SK-N-SH (cell line): ENCODE measurements at regions not wholly inside any gene's neighbourhood (a gene's known extent, or its start where the extent isn't known, plus 50 kb on each side); places are given as distances from the start of the nearest gene placed in this dataset.

ENCODE experiments used
- CTCF ChIA-PET: fragments of 300-600, 350-600 bp; formaldehyde crosslinking; extraction: SDS; loops from one replicate; lab custom pipeline; 2021; lab: Yijun Ruan, JAX
- POLR2A ChIA-PET: fragments of 350-600 bp; sonication (Branson Sonifier 250); formaldehyde crosslinking; extraction: SDS; loops from one replicate; lab custom pipeline; 2020; ENCODE audit warnings: antibody characterized with exemption, inconsistent platforms; lab: Yijun Ruan, JAX
- DNase-seq: peaks from one replicate; pipeline ENCODE4 v3.0.0; 2012
- H2AFZ ChIP-seq: fragments of 200-600 bp; sonication (generic); 2 replicates; pipeline ENCODE4 v1.8.1; 2016; ENCODE audit warnings: antibody characterized with exemption, mild to moderate bottlenecking, low read depth
- H3F3A ChIP-seq: fragments of 200-600 bp; sonication (generic); replicated peaks from 2 replicates; pipeline ENCODE3; 2016; ENCODE audit warnings: antibody characterized with exemption, mild to moderate bottlenecking; ENCODE audit not compliant: insufficient read depth
- H3K27ac ChIP-seq, 2 experiments: fragments of 200-500 bp in 1 of 2; fragments of 200-600 bp in 1 of 2; sonication (Bioruptor generic) in 1 of 2; sonication (generic), shearing (Covaris generic) in 1 of 2; 2 replicates each; pipeline versions ENCODE4 v1.5.1 to v1.6.1; 2014 to 2016; ENCODE audit warnings: low read depth in 2 of 2, inconsistent platforms in 1 of 2, low read length in 1 of 2, mild to moderate bottlenecking in 1 of 2, mixed read lengths in 1 of 2
- H3K27me3 ChIP-seq: fragments of 200-600 bp; sonication (generic), shearing (Covaris generic); 2 replicates; pipeline ENCODE4 v1.6.1; 2016; ENCODE audit warnings: mixed run types; ENCODE audit not compliant: insufficient read depth
- H3K36me3 ChIP-seq, 2 experiments: fragments of 200-500 bp in 1 of 2; fragments of 200-600 bp in 1 of 2; sonication (Bioruptor generic) in 1 of 2; sonication (generic) in 1 of 2; replicated peaks in 1 of 2; 2 replicates each; pipeline versions ENCODE3 to v1.5.1; 2014 to 2016; ENCODE audit warnings: low read length in 1 of 2, mild to moderate bottlenecking in 1 of 2; ENCODE audit not compliant: insufficient read depth in 2 of 2, control insufficient read depth in 1 of 2
- H3K4me1 ChIP-seq, 2 experiments: fragments of 200-500 bp in 1 of 2; fragments of 200-600 bp in 1 of 2; sonication (Bioruptor generic) in 1 of 2; sonication (generic), shearing (Covaris generic) in 1 of 2; 2 replicates each; pipeline versions ENCODE4 v1.5.1 to v1.6.1; 2014 to 2016; ENCODE audit warnings: low read depth in 1 of 2, low read length in 1 of 2, mixed run types in 1 of 2; ENCODE audit not compliant: insufficient read depth in 2 of 2, control insufficient read depth in 1 of 2
- H3K4me2 ChIP-seq: fragments of 200-600 bp; sonication (generic), shearing (Covaris generic); 2 replicates; pipeline ENCODE4 v1.6.1; 2017; ENCODE audit warnings: mixed run types
- H3K4me3 ChIP-seq, 2 experiments: fragments of 200-500 bp in 1 of 2; fragments of 200-600 bp in 1 of 2; sonication (Bioruptor generic) in 1 of 2; sonication (generic), shearing (Covaris generic) in 1 of 2; 2 replicates each; pipeline versions ENCODE4 v1.5.1 to v1.8.1; 2014 to 2016; ENCODE audit warnings: low read depth in 2 of 2, inconsistent platforms in 1 of 2, low read length in 1 of 2, mild to moderate bottlenecking in 1 of 2, mixed read lengths in 1 of 2, moderate library complexity in 1 of 2
- H3K79me2 ChIP-seq: fragments of 200-600 bp; sonication (generic); 2 replicates; pipeline ENCODE4 v1.8.1; 2017; ENCODE audit warnings: mild to moderate bottlenecking; ENCODE audit not compliant: insufficient read depth
- H3K9ac ChIP-seq: fragments of 200-600 bp; sonication (generic); 2 replicates; pipeline ENCODE4 v1.6.1; 2017; ENCODE audit warnings: mixed run types
- H3K9me2 ChIP-seq: fragments of 200-600 bp; sonication (generic); 2 replicates; pipeline ENCODE4 v1.6.1; 2017; ENCODE audit warnings: mixed run types
- H3K9me3 ChIP-seq: fragments of 200-600 bp; sonication (generic); 2 replicates; pipeline ENCODE4 v1.6.1; 2017; ENCODE audit warnings: mixed run types, mild to moderate bottlenecking, moderate library complexity
- H4K20me1 ChIP-seq: fragments of 200-600 bp; sonication (generic); 2 replicates; pipeline ENCODE4 v1.6.1; 2017; ENCODE audit warnings: mild to moderate bottlenecking, mixed run types; ENCODE audit not compliant: insufficient read depth
- EP300 ChIP-seq, 2 experiments: IDR thresholded peaks; 2 replicates each; pipeline versions ENCODE4 v1.4.0 to v1.6.1; 2012; ENCODE audit warnings: borderline replicate concordance in 1 of 2, low read depth in 1 of 2, low read length in 1 of 2
- FOSL2 ChIP-seq: IDR thresholded peaks from 2 replicates; pipeline ENCODE4 v1.4.0; 2012; ENCODE audit warnings: low read depth, mild to moderate bottlenecking, moderate library complexity, borderline replicate concordance
- FOXJ3 ChIP-seq: sonication (generic); formaldehyde crosslinking; IDR thresholded peaks from 2 replicates; pipeline ENCODE4 v1.5.1; 2020; ENCODE audit warnings: mild to moderate bottlenecking, missing genetic modification reagents
- GABPA ChIP-seq: IDR thresholded peaks from 2 replicates; pipeline ENCODE4 v1.4.0; 2012; ENCODE audit warnings: low read depth, mild to moderate bottlenecking
- GATA2 ChIP-seq: sonication (generic); formaldehyde crosslinking; IDR thresholded peaks from 2 replicates; pipeline ENCODE4 v1.5.0; 2020; ENCODE audit warnings: mild to moderate bottlenecking, missing genetic modification reagents
- NFIC ChIP-seq: IDR thresholded peaks from 2 replicates; pipeline ENCODE4 v1.4.0; 2012; ENCODE audit warnings: borderline replicate concordance
- NRF1 ChIP-seq: IDR thresholded peaks from 2 replicates; pipeline ENCODE4 v1.6.1; 2012; ENCODE audit warnings: low read depth, mild to moderate bottlenecking, low read length
- POLR2AphosphoS5 ChIP-seq: IDR thresholded peaks from 2 replicates; pipeline ENCODE4 v1.6.1; 2012; ENCODE audit warnings: low read depth, low read length
- RFX5 ChIP-seq: IDR thresholded peaks from 2 replicates; pipeline ENCODE4 v1.6.1; 2012; ENCODE audit warnings: mild to moderate bottlenecking, improper control_type of control experiment, low read length
- SIN3A ChIP-seq: IDR thresholded peaks from 2 replicates; pipeline ENCODE4 v1.6.1; 2012; ENCODE audit warnings: low read depth, mild to moderate bottlenecking, low read length, moderate library complexity, borderline replicate concordance
- SMC3 ChIP-seq: IDR thresholded peaks from 2 replicates; pipeline ENCODE4 v1.6.1; 2012; ENCODE audit warnings: low read depth, low read length, improper control_type of control experiment
- TCF12 ChIP-seq: IDR thresholded peaks from 2 replicates; pipeline ENCODE4 v1.4.0; 2012
- YY1 ChIP-seq: IDR thresholded peaks from 2 replicates; pipeline ENCODE4 v1.4.0; 2012; ENCODE audit warnings: low read depth, mild to moderate bottlenecking
- WGBS: methylation state at CpG from one replicate; pipeline ENCODE4 v1.1.6; 2017; ENCODE audit warnings: low lambda C conversion rate; 5-methylcytosine and 5-hydroxymethylcytosine counted together
- TF ChIP-seq, protein P1 (sequence below): IDR thresholded peaks from 2 replicates; pipeline ENCODE4 v1.4.0; 2012; ENCODE audit warnings: low read depth, borderline replicate concordance
- TF ChIP-seq, protein P2 (sequence below): fragments of 150-350 bp; IDR thresholded peaks from 2 replicates; pipeline ENCODE4 v1.6.1; 2017; ENCODE audit warnings: antibody characterized with exemption, low read length, low read depth, borderline replicate concordance
- TF ChIP-seq, protein P3 (sequence below): IDR thresholded peaks from 2 replicates; pipeline ENCODE4 v1.4.0; 2012; ENCODE audit warnings: low read depth, borderline replicate concordance

- H3K79me2 ChIP-seq: no peaks in the 10 kb centered on the region
- no peak overlapping the region for H3K4me2 ChIP-seq
- H3K36me3 ChIP-seq: no peaks in the 10 kb centered on the region
- no peak overlapping the region for H2AFZ ChIP-seq
- H4K20me1 ChIP-seq: no peaks in the 10 kb centered on the region
- H3K9me2 ChIP-seq: no peaks in the 10 kb centered on the region
- 0 out of 2 replicates have a peak, but pooled peaks cover under 1% of the 10 kb centered on the region for H3K27me3 ChIP-seq
- no peaks in the 10 kb centered on the region for H3F3A ChIP-seq
- WGBS: 16% methylated on average over 2 of the region's 2 CpGs
- H3K9me3 ChIP-seq: no peaks in the 10 kb centered on the region
- H3K4me1 ChIP-seq: no peaks in the 10 kb centered on the region
- no peak overlapping the region for H3K27ac ChIP-seq
- CTCF ChIA-PET: interaction anchor here (0.6 kb wide), 2 partner anchors 21 to 236 kb away, joined by 3 to 4 read pairs; no protein-coding TSS in a partner anchor
- DNase-seq: no peak
- POLR2A ChIA-PET: no interaction called here
- no peak for TF ChIP-seq POLR2AphosphoS5
- no peak overlapping the region for H3K9ac ChIP-seq
- H3K4me3 ChIP-seq: no peak overlapping the region
These were observed 64.7 kb downstream of the ARRDC4 start for GRCh38 chr15:98025237-98025636.

- Histone ChIP-seq H3K27ac (no peak overlapping the region), H3K36me3 (no peaks in the 10 kb centered on the region), H3F3A (no peaks in the 10 kb centered on the region), H3K27me3 (no peaks in the 10 kb centered on the region; the same call in 1 of the 2 replicates), H2AFZ (no peak overlapping the region), H3K9me3 (no peaks in the 10 kb centered on the region), H3K9me2 (no peaks in the 10 kb centered on the region; the same call in 1 of the 2 replicates), H3K79me2 (no peaks in the 10 kb centered on the region), H4K20me1 (no peaks in the 10 kb centered on the region), H3K4me3 (no peak overlapping the region), H3K4me2 (no peak overlapping the region), H3K4me1 (no peaks in the 10 kb centered on the region), H3K9ac (no peak overlapping the region)
- POLR2A ChIA-PET: no interaction called here
- DNase-seq: no peak
- 39% methylated on average over 4 of the region's 4 CpGs for WGBS
- no peak for TF ChIP-seq SIN3A
- TF ChIP-seq, protein P1, sequence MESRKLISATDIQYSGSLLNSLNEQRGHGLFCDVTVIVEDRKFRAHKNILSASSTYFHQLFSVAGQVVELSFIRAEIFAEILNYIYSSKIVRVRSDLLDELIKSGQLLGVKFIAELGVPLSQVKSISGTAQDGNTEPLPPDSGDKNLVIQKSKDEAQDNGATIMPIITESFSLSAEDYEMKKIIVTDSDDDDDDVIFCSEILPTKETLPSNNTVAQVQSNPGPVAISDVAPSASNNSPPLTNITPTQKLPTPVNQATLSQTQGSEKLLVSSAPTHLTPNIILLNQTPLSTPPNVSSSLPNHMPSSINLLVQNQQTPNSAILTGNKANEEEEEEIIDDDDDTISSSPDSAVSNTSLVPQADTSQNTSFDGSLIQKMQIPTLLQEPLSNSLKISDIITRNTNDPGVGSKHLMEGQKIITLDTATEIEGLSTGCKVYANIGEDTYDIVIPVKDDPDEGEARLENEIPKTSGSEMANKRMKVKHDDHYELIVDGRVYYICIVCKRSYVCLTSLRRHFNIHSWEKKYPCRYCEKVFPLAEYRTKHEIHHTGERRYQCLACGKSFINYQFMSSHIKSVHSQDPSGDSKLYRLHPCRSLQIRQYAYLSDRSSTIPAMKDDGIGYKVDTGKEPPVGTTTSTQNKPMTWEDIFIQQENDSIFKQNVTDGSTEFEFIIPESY: no peak
- no peak for TF ChIP-seq GATA2
- TF ChIP-seq FOSL2: no peak
- no peak for TF ChIP-seq EP300 (IDR thresholded peaks at IDR 0.05; ENCODE audit: borderline replicate concordance in 1 of 2, low read depth in 1 of 2, low read length in 1 of 2)
- no peak for TF ChIP-seq SMC3
- TF ChIP-seq POLR2AphosphoS5: no peak
- TF ChIP-seq, protein P2, sequence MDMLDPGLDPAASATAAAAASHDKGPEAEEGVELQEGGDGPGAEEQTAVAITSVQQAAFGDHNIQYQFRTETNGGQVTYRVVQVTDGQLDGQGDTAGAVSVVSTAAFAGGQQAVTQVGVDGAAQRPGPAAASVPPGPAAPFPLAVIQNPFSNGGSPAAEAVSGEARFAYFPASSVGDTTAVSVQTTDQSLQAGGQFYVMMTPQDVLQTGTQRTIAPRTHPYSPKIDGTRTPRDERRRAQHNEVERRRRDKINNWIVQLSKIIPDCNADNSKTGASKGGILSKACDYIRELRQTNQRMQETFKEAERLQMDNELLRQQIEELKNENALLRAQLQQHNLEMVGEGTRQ: no peak
- no peak for TF ChIP-seq NFIC
- no peak for TF ChIP-seq YY1
- TF ChIP-seq GABPA: no peak
- TF ChIP-seq, protein P3, sequence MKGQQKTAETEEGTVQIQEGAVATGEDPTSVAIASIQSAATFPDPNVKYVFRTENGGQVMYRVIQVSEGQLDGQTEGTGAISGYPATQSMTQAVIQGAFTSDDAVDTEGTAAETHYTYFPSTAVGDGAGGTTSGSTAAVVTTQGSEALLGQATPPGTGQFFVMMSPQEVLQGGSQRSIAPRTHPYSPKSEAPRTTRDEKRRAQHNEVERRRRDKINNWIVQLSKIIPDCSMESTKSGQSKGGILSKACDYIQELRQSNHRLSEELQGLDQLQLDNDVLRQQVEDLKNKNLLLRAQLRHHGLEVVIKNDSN: no peak
- TF ChIP-seq NRF1: no peak
- TF ChIP-seq RFX5: no peak
- TF ChIP-seq TCF12: no peak
- no peak for TF ChIP-seq FOXJ3 (CRISPR knock-in tag)
- CTCF ChIA-PET: no interaction called here
These were observed 74.2 kb downstream of the ARRDC4 start for GRCh38 chr15:98034731-98035130.
